OCI-LY1 (cell line): ENCODE measurements at regions not wholly inside any gene's neighbourhood (a gene's known extent, or its start where the extent isn't known, plus 50 kb on each side); places are given as distances from the start of the nearest gene placed in this dataset.

Experiments
- CTCF ChIP-seq: fragments of 200-600 bp; sonication (generic), shearing (Covaris generic); IDR thresholded peaks from 2 replicates; pipeline ENCODE4 v1.5.1; 2017; ENCODE audit warnings: mild to moderate bottlenecking, antibody characterized with exemption, low read length, moderate library complexity, mixed read lengths
- EZH2 ChIP-seq: fragments of 200-600 bp; sonication (generic), shearing (Covaris generic); IDR thresholded peaks from 2 replicates; pipeline ENCODE4 v1.8.0; 2017; ENCODE audit warnings: borderline replicate concordance, mixed run types, mild to moderate bottlenecking, antibody characterized with exemption, low read length, moderate library complexity, mixed read lengths

GRCh38 chr7:24178811-24179570 is 105.0 kb upstream of the NPY start:
- TF ChIP-seq CTCF (no peak), EZH2 (no peak)
